Stimulated activated effector memory CD8-positive, alpha-beta T cell treated with anti-CD3 and anti-CD28 coated beads, Interleukin-12 subunit alpha, Interleukin-12 subunit beta, amount 100 ng/mL, for 72 hours (primary cell): ENCODE measurements at regions not wholly inside any gene's neighbourhood (a gene's known extent, or its start where the extent isn't known, plus 50 kb on each side); places are given as distances from the start of the nearest gene placed in this dataset.
A peak's percentile ranks its signal among the peaks of the same experiment; 100 is the strongest.

Experiments
- ATAC-seq: fragments of 150-1000 bp; cut with Tn5 transposase; 2 replicates; pipeline ENCODE4 v1.10.0; 2021
- DNase-seq, 2 donors: peaks; one replicate each; pipeline ENCODE4 v3.0.0; 2021 to 2022; ENCODE audit warnings: low spot score in 2 of 2
- H3K27ac Mint-ChIP-seq: one replicate; pipeline ENCODE4 v1.8.0; 2022; ENCODE audit warnings: mild to moderate bottlenecking, mixed read lengths
- H3K36me3 Mint-ChIP-seq: one replicate; pipeline ENCODE4 v1.8.0; 2022; ENCODE audit warnings: mild to moderate bottlenecking, mixed read lengths
- H3K4me1 Mint-ChIP-seq: one replicate; pipeline ENCODE4 v1.8.0; 2022; ENCODE audit warnings: mixed read lengths
- H3K4me3 Mint-ChIP-seq: one replicate; pipeline ENCODE4 v1.8.0; 2022; ENCODE audit warnings: mild to moderate bottlenecking, mixed read lengths
- H3K9me3 Mint-ChIP-seq: one replicate; pipeline ENCODE4 v1.8.0; 2022; ENCODE audit warnings: mixed read lengths

DNA sequence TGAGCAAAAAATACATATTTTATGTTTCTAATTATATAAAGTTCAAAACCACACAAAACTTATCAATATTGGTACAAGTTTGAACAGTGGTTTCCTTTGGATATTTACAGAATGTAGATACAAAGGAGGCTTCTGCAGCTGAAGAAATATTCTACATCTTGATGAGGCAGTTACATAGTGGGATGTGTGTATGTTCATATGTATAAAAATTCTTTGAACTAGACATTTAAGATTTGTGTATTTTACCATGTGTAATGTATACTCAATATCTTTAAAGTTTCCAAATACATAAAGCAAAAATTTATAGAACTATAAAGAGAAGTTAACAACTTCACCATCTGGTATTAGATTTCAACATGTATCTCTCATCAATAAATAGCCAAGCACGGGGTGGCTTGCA, 80.7 kb upstream of the TNFSF4 start:
- no peak overlapping the region for H3K4me3 Mint-ChIP-seq
- peaks cover 12% of the 10 kb centered on the region for H3K4me1 Mint-ChIP-seq
- H3K9me3 Mint-ChIP-seq = no peaks in the 10 kb centered on the region
- ATAC-seq (no peak), DNase-seq (no peak)
- H3K36me3 Mint-ChIP-seq = no peaks in the 10 kb centered on the region
- H3K27ac Mint-ChIP-seq = no peak overlapping the region

DNA sequence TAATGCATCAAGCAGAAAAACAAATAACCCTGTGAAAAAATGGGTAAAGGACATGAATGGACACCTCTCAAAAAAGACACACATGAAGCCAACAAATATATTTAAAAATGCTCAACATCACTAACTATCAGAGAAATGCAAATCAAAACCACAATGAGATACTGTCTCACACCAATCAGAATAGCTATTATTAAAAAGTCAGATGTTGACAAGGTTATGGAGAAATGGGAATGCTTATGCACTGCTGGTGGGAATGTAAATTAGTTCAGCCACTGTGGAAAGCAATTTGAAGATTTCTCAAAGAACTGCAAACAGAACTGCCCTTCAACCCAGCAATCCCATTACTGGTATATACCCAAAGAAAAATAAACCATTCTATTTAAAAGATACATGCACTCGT, 86.6 kb upstream of the TNFSF4 start:
- ATAC-seq (no peak), DNase-seq (no peak)
- Mint-ChIP-seq H3K4me1 (peaks cover 44% of the 10 kb centered on the region), H3K36me3 (peaks cover 5% of the 10 kb centered on the region), H3K4me3 (no peak overlapping the region), H3K27ac (no peak overlapping the region), H3K9me3 (no peaks in the 10 kb centered on the region)

DNA sequence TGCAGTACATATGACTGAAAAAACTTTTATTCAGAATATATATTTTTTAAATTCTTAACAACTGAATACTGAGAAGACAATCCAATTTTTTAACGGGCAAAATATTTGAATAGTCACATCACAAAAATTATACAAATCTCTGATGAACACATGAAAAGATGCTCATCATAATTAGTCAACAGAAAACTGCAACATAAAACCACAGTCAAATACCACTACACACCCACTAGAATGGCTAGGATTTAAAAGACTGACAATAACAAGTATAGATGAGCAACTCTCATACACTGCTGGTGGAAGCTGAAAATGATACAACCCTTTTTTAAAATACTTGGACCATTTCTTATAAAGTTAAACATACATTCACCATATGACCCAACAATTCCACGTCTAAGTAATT, 87.7 kb upstream of the TNFSF4 start:
- Mint-ChIP-seq H3K36me3 (peaks cover 5% of the 10 kb centered on the region), H3K4me1 (peaks cover 44% of the 10 kb centered on the region), H3K27ac (no peak overlapping the region)

DNA sequence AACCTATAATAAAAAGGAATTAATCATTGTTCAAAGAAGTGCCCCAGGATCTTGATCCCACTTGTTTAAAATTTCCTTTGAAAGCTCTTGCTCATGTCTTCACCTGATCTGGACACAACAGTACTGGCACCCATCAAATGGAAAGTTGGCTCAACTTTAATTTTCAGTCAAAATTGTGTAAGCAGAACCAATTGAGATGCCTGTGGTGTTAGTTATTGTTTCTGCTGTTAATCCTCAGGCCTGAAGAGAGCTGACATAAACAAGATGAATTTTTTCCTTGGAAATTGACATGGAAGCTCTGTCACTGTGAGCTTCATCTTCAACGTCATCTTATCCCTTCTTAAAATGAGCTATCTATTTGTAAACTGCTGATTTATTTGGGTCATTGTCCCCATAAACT, 88.3 kb upstream of the TNFSF4 start:
- peaks cover 44% of the 10 kb centered on the region for H3K4me1 Mint-ChIP-seq
- no peak for DNase-seq

More for the DNA sequence above, 87.7 kb upstream of the TNFSF4 start:
- ATAC-seq (peak; percentile 66), DNase-seq (no peak)
- Mint-ChIP-seq H3K4me3 (no peak overlapping the region), H3K9me3 (no peaks in the 10 kb centered on the region)

DNA sequence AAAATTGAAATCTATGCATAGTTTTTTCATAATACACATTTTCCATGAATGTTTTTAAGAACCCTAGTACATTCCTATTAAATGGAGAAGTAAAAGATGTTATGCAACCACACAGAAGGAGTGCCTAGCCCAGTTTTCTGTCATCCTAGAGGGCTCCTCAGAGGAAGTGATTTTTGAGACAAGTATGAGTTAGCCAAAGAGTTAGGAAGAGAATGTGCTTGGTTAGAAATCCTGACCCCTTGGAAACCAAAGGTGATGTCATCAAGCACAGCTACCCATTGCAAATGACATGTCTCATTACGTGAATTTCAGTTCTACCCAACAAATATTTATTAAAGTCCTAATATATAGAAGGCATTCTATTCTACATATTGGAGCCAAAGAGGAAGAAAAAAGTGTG, 88.9 kb upstream of the TNFSF4 start:
- Mint-ChIP-seq H3K4me1 (peaks cover 38% of the 10 kb centered on the region), H3K4me3 (no peak overlapping the region), H3K9me3 (no peaks in the 10 kb centered on the region), H3K36me3 (peaks cover 5% of the 10 kb centered on the region), H3K27ac (no peak overlapping the region)
- DNase-seq = no peak
- no peak for ATAC-seq

More for the DNA sequence above, 88.3 kb upstream of the TNFSF4 start:
- Mint-ChIP-seq H3K27ac (no peak overlapping the region), H3K4me3 (no peak overlapping the region), H3K9me3 (no peaks in the 10 kb centered on the region), H3K36me3 (peaks cover 5% of the 10 kb centered on the region)
- no peak for ATAC-seq

DNA sequence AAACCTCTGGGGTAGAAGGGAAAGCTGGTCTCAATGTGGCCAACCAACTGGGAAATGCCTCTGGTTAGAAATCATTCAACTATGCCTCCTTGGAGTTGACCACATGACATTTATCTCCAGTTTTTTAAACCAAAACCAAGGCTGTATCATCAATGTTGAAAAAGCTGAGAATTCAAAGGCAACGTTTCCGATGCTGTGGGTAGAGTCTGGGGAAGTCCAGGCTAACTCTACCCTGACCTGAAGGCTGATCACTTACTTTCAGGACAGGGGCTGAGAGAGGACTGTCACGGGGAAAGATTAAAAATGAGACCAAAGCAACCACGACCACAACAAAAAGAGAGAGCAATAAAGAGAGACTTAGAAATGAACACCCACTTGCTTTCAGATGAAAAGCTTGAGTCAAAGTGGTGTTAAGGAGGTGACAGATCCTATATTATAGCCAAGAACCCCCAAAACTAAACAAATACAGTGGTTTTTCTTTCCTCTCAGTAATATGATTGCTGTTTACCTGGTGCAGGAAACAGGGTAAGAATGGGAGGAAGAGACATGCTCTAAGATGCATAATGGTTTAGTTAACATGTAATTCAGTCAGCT, 90.8 kb upstream of the TNFSF4 start:
- ATAC-seq (peak; percentile 97), DNase-seq (peak; percentile 10 to 72)
- H3K9me3 Mint-ChIP-seq = no peaks in the 10 kb centered on the region
- H3K4me3 Mint-ChIP-seq = no peak overlapping the region
- H3K27ac Mint-ChIP-seq = peak overlapping the region; percentile 30
- H3K36me3 Mint-ChIP-seq = peaks cover 5% of the 10 kb centered on the region
- H3K4me1 Mint-ChIP-seq = peaks cover 37% of the 10 kb centered on the region

- DNase-seq (no peak), ATAC-seq (no peak)
- Mint-ChIP-seq H3K27ac (no peak overlapping the region), H3K9me3 (no peaks in the 10 kb centered on the region), H3K4me3 (no peak overlapping the region), H3K4me1 (peaks cover 37% of the 10 kb centered on the region), H3K36me3 (peaks cover 5% of the 10 kb centered on the region)
These were observed 93.2 kb upstream of the TNFSF4 start for GRCh38 chr1:173300061-173301044.

DNA sequence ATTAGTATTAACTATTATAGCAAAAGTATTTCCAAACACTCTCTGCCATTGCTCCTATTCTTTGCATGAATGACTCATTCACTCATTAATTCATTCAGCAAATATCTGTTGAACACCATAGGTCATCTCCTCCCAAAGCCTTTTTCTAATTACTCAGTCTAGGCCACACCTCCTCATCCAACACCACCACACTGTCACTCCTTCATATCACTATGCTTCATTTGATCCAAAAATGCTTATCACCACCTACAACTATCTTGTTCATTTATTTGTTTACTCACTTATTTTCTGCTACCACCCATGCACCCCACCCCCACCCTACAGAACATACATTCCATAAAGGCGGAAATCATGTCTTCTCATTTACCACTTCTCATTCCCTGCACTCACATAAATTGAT, 94.4 kb upstream of the TNFSF4 start:
- no peak for ATAC-seq
- no peak for DNase-seq
- no peak overlapping the region for H3K4me3 Mint-ChIP-seq
- no peaks in the 10 kb centered on the region for H3K9me3 Mint-ChIP-seq
- H3K27ac Mint-ChIP-seq = no peak overlapping the region
- H3K36me3 Mint-ChIP-seq = peaks cover 5% of the 10 kb centered on the region
- H3K4me1 Mint-ChIP-seq = peaks cover 27% of the 10 kb centered on the region

DNA sequence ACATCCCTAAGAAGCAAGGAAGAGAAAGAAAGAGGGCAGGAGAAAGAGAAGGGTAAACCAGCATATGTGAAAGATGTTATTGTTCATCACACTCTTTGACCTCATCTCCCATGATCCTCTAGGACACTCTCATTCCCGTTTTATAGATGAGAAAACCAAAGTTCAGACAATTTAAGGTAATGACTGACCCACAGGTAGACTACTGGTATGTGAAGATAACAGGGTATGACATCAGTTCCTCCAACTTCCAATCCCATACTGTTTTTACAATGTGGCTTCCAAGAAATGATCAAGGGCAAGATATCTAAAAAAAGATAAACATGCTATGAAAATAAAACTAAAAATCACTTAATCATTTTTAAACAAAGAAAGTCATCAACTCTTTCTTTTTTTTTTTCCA, 95.2 kb upstream of the TNFSF4 start:
- Mint-ChIP-seq H3K27ac (no peak overlapping the region), H3K4me3 (no peak overlapping the region), H3K9me3 (no peaks in the 10 kb centered on the region), H3K36me3 (peaks cover 5% of the 10 kb centered on the region), H3K4me1 (peaks cover 18% of the 10 kb centered on the region)
- no peak for ATAC-seq
- DNase-seq = no peak

- no peak for DNase-seq
- H3K4me3 Mint-ChIP-seq = no peak overlapping the region
- peaks cover 2% of the 10 kb centered on the region for H3K9me3 Mint-ChIP-seq
- peaks cover 10% of the 10 kb centered on the region for H3K4me1 Mint-ChIP-seq
- no peak for ATAC-seq
- H3K36me3 Mint-ChIP-seq = no peaks in the 10 kb centered on the region
- H3K27ac Mint-ChIP-seq = no peak overlapping the region
These were observed 96.0 kb upstream of the TNFSF4 start for GRCh38 chr1:173302890-173303829.

DNA sequence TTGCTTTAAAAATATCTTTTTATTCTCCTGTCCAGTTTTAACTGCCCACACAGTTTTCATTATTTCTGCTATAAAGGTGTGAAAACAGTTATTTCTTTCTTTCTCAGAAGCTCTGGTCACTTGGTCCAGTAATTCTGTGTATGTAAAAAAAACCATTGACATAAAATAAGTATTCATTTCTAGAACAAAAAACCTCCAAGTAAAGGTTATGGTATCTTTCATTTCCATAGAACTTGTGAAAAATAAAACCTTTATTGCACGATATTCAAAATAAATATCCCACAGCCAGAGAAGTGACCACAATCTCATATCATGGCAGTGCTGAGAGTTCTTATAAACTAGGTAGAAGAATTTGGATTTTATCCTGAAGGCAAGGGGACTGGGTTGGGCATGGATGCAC, 96.9 kb upstream of the TNFSF4 start:
- DNase-seq (no peak), ATAC-seq (no peak)
- H3K27ac Mint-ChIP-seq = no peak overlapping the region
- H3K4me3 Mint-ChIP-seq = no peak overlapping the region
- H3K9me3 Mint-ChIP-seq = peaks cover 3% of the 10 kb centered on the region
- peaks cover 5% of the 10 kb centered on the region for H3K4me1 Mint-ChIP-seq
- no peaks in the 10 kb centered on the region for H3K36me3 Mint-ChIP-seq

DNA sequence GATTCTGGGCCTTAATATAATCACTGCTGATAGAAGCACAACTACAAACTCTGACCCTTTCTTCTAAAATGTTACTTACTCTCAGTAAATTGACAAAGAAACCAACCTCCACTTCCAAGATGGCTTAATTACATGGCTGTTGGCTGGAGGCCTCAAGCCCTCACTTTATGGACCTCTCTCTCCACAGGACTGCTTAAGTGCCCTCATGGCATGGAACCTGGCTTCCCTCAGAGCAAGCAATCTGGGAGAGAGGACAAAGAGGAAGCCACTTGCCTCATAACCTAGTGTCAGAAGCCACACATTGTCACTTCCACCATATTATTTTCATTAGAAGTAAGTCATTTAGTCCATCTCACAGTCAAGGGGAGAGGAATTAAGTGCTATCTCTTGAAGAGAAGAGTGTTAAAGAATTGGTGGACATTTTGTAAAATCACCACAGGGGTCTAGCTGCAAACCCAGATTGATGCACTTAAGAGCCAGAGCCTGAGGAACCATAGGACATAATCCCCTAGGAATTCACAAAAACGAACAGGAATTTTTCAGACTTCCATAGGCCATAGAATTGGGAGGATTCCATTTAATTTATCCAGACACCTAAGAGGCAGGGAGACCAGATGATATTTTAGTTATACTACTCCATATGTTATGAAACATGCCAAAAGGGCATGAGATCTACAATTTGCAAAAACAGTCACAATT, 97.5 kb upstream of the TNFSF4 start:
- H3K4me3 Mint-ChIP-seq = no peak overlapping the region
- H3K4me1 Mint-ChIP-seq = peaks cover 5% of the 10 kb centered on the region
- peaks cover 3% of the 10 kb centered on the region for H3K9me3 Mint-ChIP-seq
- no peak overlapping the region for H3K27ac Mint-ChIP-seq
- ATAC-seq = no peak
- DNase-seq = no peak
- H3K36me3 Mint-ChIP-seq = no peaks in the 10 kb centered on the region

GRCh38 chr1:173307845-173308244, 100.7 kb upstream of the TNFSF4 start:
- ATAC-seq (no peak), DNase-seq (no peak)
- Mint-ChIP-seq H3K36me3 (no peaks in the 10 kb centered on the region), H3K9me3 (peaks cover 13% of the 10 kb centered on the region), H3K27ac (no peak overlapping the region), H3K4me3 (no peak overlapping the region), H3K4me1 (no peaks in the 10 kb centered on the region)

GRCh38 chr1:173314656-173315055, 107.5 kb upstream of the TNFSF4 start:
- DNase-seq = no peak
- no peak for ATAC-seq
- H3K36me3 Mint-ChIP-seq = no peaks in the 10 kb centered on the region
- no peaks in the 10 kb centered on the region for H3K4me1 Mint-ChIP-seq
- no peak overlapping the region for H3K27ac Mint-ChIP-seq
- no peak overlapping the region for H3K4me3 Mint-ChIP-seq
- H3K9me3 Mint-ChIP-seq = peaks cover 10% of the 10 kb centered on the region

DNA sequence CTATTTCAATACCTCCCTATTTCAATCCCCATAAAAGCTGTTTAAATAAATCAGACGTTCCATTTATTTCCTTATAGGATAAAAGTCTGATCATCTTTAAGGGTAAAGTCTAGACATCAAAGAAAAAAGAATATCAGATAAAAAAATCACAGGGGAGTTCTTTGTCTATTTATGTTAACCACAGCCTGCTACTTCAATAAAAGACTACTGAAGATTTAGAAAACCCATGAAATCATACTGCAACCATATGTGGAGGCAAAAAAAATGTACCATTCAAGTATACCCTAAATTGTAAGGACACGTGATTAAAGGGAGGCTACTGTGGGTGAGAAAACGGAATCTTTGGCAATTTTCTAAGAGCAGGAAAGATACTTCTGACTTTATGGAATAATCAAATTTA, 108.2 kb upstream of the TNFSF4 start:
- H3K4me1 Mint-ChIP-seq = no peaks in the 10 kb centered on the region

More for the DNA sequence above, 108.2 kb upstream of the TNFSF4 start:
- no peaks in the 10 kb centered on the region for H3K36me3 Mint-ChIP-seq
- H3K9me3 Mint-ChIP-seq = peaks cover 6% of the 10 kb centered on the region
- H3K27ac Mint-ChIP-seq = no peak overlapping the region
- DNase-seq (no peak), ATAC-seq (no peak)
- H3K4me3 Mint-ChIP-seq = no peak overlapping the region
